Esophagus muscularis mucosa (tissue), 4 donors: ENCODE measurements at regions not wholly inside any gene's neighbourhood (a gene's known extent, or its start where the extent isn't known, plus 50 kb on each side); places are given as distances from the start of the nearest gene placed in this dataset.

ENCODE experiments used
- DNase-seq: peaks from one replicate; pipeline ENCODE4 v3.0.0-alpha.2; 2017; ENCODE audit errors: extremely low spot score
- H3K27ac ChIP-seq, 4 donors: fragments of 200-600 bp; sonication (generic); replicated peaks in 1 of 4; 1 replicate in 3 of 4; 2 replicates in 1 of 4; pipeline ENCODE4 v1.5.1; 2016 to 2019; ENCODE audit warnings: mild to moderate bottlenecking in 1 of 4
- H3K27me3 ChIP-seq, 4 donors: fragments of 200-600 bp; sonication (generic); one replicate each; pipeline versions ENCODE4 v1.5.1 to v1.6.0; 2016 to 2019
- H3K36me3 ChIP-seq, 4 donors: fragments of 200-600 bp; sonication (generic); one replicate each; pipeline ENCODE4 v1.5.1; 2016 to 2019
- H3K4me1 ChIP-seq, 4 donors: fragments of 200-600 bp; sonication (generic); one replicate each; pipeline ENCODE4 v1.5.1; 2016 to 2019
- H3K4me3 ChIP-seq, 4 donors: fragments of 200-600 bp; sonication (generic); 1 replicate in 2 of 4; 2 replicates in 2 of 4; pipeline ENCODE4 v1.5.1; 2016 to 2019; ENCODE audit warnings: mild to moderate bottlenecking in 4 of 4, moderate library complexity in 1 of 4
- H3K9me3 ChIP-seq, 4 donors: fragments of 200-600 bp; sonication (generic); 1 replicate in 3 of 4; 2 replicates in 1 of 4; pipeline ENCODE4 v1.5.1; 2016 to 2019
- EP300 ChIP-seq: sonication (generic); formaldehyde crosslinking; IDR thresholded peaks from one replicate; pipeline ENCODE4 v1.6.1; 2017; ENCODE audit warnings: antibody characterized with exemption
- POLR2A ChIP-seq: fragments of 450-650 bp; IDR thresholded peaks from one replicate; pipeline ENCODE4 v1.6.1; 2017; ENCODE audit warnings: antibody characterized with exemption, moderate library complexity, mild to moderate bottlenecking, low read depth
- POLR2AphosphoS5 ChIP-seq, 2 donors: sonication (generic); formaldehyde crosslinking; IDR thresholded peaks; one replicate each; pipeline ENCODE4 v1.6.1; 2017; ENCODE audit warnings: antibody characterized with exemption in 2 of 2
- WGBS: methylation state at CpG from one replicate; pipeline ENCODE4 v1.1.5; 2018; 5-methylcytosine and 5-hydroxymethylcytosine counted together
- intact Hi-C: fragments of 100-400 bp; cut with DNase I; formaldehyde crosslinking; loops from one replicate; pipeline ENCODE4 v1.15.1; 2023
- TF ChIP-seq, protein P1 (sequence below), 3 experiments: fragments of 200-600 bp in 2 of 3; fragments of 450-650 bp in 1 of 3; sonication (generic) in 2 of 3; IDR thresholded peaks; one replicate each; pipeline ENCODE4 v1.5.1; 2017 to 2019; ENCODE audit warnings: antibody characterized with exemption in 3 of 3, mild to moderate bottlenecking in 2 of 3, moderate library complexity in 1 of 3

DNA sequence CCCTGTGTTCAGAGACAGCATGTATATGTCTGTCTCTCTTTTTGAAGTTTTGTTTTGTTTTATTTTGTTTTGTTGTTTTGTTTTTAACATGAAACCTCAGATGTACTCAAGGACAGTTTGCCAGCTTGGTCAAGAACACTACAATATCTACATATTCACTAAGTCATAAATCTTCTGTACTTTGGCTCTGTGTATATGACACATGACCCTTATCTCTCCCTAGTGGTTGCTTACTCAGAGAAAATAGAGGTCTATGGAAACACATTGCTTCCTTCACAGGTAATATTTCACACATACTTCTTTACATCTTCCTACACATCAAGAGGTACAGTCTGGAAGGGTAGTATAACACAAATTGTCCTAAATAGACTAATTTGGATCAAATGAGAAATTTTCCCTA is 312.6 kb upstream of the VRK2 start:
- no peak for DNase-seq
- Histone ChIP-seq H3K27me3 (no peaks in the 10 kb centered on the region), H3K27ac (no peak overlapping the region), H3K4me3 (no peak overlapping the region), H3K9me3 (no peaks in the 10 kb centered on the region), H3K36me3 (no peaks in the 10 kb centered on the region), H3K4me1 (no peaks in the 10 kb centered on the region)
- intact Hi-C loops: no loop called here
- no peak for TF ChIP-seq POLR2A
- TF ChIP-seq EP300: no peak
- TF ChIP-seq, protein P1, sequence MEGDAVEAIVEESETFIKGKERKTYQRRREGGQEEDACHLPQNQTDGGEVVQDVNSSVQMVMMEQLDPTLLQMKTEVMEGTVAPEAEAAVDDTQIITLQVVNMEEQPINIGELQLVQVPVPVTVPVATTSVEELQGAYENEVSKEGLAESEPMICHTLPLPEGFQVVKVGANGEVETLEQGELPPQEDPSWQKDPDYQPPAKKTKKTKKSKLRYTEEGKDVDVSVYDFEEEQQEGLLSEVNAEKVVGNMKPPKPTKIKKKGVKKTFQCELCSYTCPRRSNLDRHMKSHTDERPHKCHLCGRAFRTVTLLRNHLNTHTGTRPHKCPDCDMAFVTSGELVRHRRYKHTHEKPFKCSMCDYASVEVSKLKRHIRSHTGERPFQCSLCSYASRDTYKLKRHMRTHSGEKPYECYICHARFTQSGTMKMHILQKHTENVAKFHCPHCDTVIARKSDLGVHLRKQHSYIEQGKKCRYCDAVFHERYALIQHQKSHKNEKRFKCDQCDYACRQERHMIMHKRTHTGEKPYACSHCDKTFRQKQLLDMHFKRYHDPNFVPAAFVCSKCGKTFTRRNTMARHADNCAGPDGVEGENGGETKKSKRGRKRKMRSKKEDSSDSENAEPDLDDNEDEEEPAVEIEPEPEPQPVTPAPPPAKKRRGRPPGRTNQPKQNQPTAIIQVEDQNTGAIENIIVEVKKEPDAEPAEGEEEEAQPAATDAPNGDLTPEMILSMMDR (IDR thresholded peaks at IDR 0.05): no peak
- TF ChIP-seq POLR2AphosphoS5 (IDR thresholded peaks at IDR 0.05): no peak

DNA sequence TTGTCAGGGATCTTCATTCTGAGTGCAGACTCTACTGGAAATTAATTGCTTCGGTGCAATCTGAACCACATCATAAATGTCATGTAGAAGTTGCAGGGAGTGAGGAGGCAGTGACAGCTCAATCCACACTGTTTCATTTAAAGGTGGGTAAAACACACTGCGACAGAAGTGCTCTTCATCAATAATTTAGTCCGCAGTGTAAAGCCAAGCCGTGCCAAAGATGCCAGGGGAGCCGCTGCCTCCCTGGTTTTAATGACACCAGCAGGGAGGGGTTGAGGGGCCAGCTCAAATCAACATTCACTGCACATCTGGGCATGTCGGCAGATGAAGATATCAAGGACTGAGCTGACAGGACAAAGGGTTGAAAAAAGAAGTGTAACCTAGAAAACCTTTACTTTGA is 305.7 kb upstream of the VRK2 start:
- intact Hi-C loops: no loop called here
- no peak overlapping the region for H3K27ac ChIP-seq
- H3K4me3 ChIP-seq: no peak overlapping the region
- H3K27me3 ChIP-seq: no peaks in the 10 kb centered on the region
- TF ChIP-seq POLR2AphosphoS5 (IDR thresholded peaks at IDR 0.05) (no peak), EP300 (no peak), POLR2A (no peak)
- TF ChIP-seq, protein P1 (IDR thresholded peaks at IDR 0.05): no peak
- H3K4me1 ChIP-seq: no peaks in the 10 kb centered on the region
- DNase-seq: no peak
- no peaks in the 10 kb centered on the region for H3K9me3 ChIP-seq
- H3K36me3 ChIP-seq: no peaks in the 10 kb centered on the region
- WGBS: 84% methylated on average over 6 of the region's 6 CpGs

DNA sequence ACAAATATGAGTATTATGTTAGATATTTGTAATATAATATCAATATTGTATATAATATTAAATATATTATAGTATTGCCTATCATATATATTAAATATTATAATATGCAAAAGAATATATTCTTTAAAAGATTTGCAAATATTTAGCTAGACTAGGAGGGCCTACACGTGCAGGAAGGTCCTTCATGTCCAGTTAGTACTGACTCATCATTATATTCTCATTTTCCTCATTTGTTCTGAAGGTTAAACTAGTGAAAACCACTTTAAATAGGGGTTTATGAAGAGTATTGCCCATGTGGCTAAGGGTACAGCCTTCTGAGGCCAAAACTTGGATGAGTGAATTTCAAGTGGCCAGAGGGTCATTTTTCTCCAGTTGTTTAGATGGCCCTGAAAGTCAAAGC is 293.0 kb upstream of the VRK2 start:
- Histone ChIP-seq H3K36me3 (no peaks in the 10 kb centered on the region), H3K4me1 (no peaks in the 10 kb centered on the region), H3K9me3 (no peaks in the 10 kb centered on the region), H3K27ac (no peak overlapping the region), H3K27me3 (no peaks in the 10 kb centered on the region), H3K4me3 (no peak overlapping the region)
- DNase-seq: no peak
- no peak for TF ChIP-seq POLR2AphosphoS5 (IDR thresholded peaks at IDR 0.05)
- no peak for TF ChIP-seq EP300
- TF ChIP-seq, protein P1 (IDR thresholded peaks at IDR 0.05): no peak
- TF ChIP-seq POLR2A: no peak
- 66% methylated on average over 1 of the region's 1 CpG for WGBS
- intact Hi-C loops: no loop called here

DNA sequence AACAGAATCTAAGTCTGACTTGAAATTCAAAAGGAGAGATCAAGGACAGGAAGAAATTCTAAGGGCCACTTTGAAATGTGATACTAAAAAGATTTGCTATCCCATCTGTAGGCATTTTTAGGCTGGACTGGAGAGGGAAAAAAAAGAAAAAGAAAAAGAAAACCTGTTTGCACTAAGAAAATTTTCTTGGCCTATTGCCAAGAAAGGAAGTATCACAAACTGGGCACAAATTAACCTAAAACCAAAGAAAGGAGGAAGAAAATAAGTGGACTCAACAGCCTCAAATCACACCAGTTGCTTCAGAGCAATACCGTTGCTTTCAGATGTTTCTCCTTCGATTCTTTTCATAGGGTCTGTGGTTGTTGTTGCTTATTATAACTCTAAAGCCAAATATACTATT is 287.9 kb upstream of the VRK2 start:
- TF ChIP-seq EP300: no peak
- TF ChIP-seq POLR2AphosphoS5 (IDR thresholded peaks at IDR 0.05): no peak
- no peak for TF ChIP-seq POLR2A
- TF ChIP-seq, protein P1 (IDR thresholded peaks at IDR 0.05): no peak
- no peak overlapping the region for H3K4me3 ChIP-seq
- no peak overlapping the region for H3K27ac ChIP-seq
- intact Hi-C loops: no loop called here
- 65% methylated on average over 2 of the region's 2 CpGs for WGBS
- H3K9me3 ChIP-seq: no peaks in the 10 kb centered on the region
- H3K27me3 ChIP-seq: no peaks in the 10 kb centered on the region
- H3K4me1 ChIP-seq: peaks cover 9 to 16% (median 13%) of the 10 kb centered on the region in 4 donors
- H3K36me3 ChIP-seq: no peaks in the 10 kb centered on the region
- DNase-seq: no peak

DNA sequence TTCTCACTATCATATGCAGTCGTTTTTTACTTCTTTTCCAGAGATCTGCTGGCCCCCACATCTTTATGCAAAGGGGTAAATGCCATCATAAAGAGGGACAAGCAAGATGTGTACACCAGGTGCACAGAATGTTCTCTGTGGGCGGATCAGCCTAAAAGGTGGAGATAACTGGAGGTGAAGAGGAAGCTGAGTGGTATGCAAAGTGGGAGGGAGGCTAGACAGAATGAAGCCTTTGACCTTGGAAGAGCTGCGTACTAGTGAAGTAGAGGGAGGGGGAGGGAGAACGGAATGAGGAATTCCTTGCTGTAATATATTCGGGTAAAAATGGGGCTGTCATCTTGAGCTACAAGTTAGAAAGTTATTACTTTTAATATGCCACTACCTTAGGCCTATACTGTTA is 287.5 kb upstream of the VRK2 start:
- no peak for DNase-seq
- Histone ChIP-seq H3K9me3 (no peaks in the 10 kb centered on the region), H3K4me1 (peaks cover 9 to 16% (median 13%) of the 10 kb centered on the region in 4 donors), H3K27ac (no peak overlapping the region), H3K4me3 (no peak overlapping the region), H3K27me3 (no peaks in the 10 kb centered on the region), H3K36me3 (no peaks in the 10 kb centered on the region)
- no peak for TF ChIP-seq POLR2AphosphoS5 (IDR thresholded peaks at IDR 0.05)
- TF ChIP-seq EP300: no peak
- no peak for TF ChIP-seq POLR2A
- TF ChIP-seq, protein P1 (IDR thresholded peaks at IDR 0.05): no peak
- WGBS: 43% methylated on average over 5 of the region's 5 CpGs
- intact Hi-C loops: no loop called here
